K562 (cell line): ENCODE measurements at regions not wholly inside any gene's neighbourhood (a gene's known extent, or its start where the extent isn't known, plus 50 kb on each side); places are given as distances from the start of the nearest gene placed in this dataset.

Source experiments
- ATAC-seq: fragments of 200-7000 bp; cut with Tn5 transposase; 3 replicates; pipeline ENCODE4 v1.9.1; 2020; ENCODE audit warnings: moderate library complexity
- BruUV-seq: library from RNA; stranded (reverse); fragments of 400-500 nt; replicated peaks from 2 replicates; lab custom pipeline; 2021; lab: Mats Ljungman, UMichigan
- CTCF ChIA-PET: fragments of 300-600 bp; formaldehyde crosslinking; extraction: SDS; loops from one replicate; lab custom pipeline; 2021; ENCODE audit warnings: low intra/inter-chr PET ratio; lab: Yijun Ruan, JAX
- POLR2A ChIA-PET: fragments of 300-600, 350-650 bp; sonication (Branson Sonifier 250); formaldehyde crosslinking; extraction: SDS; loops from one replicate; lab custom pipeline; 2021; ENCODE audit warnings: antibody characterized with exemption, inconsistent platforms; lab: Yijun Ruan, JAX
- DNase-seq, 4 experiments: peaks; one replicate each; pipeline versions ENCODE4 v3.0.0 to v3.0.0-alpha.2; 2011 to 2018; ENCODE audit warnings: low spot score in 3 of 4, mixed read lengths in 3 of 4; ENCODE audit errors: extremely low read depth in 1 of 4
- FAIRE-seq: peaks from 2 replicates; lab custom pipeline; 2011; peaks lifted over from hg19 to GRCh38; lab: Jason Lieb, UNC
- H2AFZ ChIP-seq: 2 replicates; pipeline ENCODE4 v1.6.0; 2011; ENCODE audit warnings: low read depth, low read length, control low read depth, inconsistent platforms
- H3K27ac ChIP-seq: fragments of 200-600 bp; 3 replicates; pipeline ENCODE4 v1.8.0; 2011; ENCODE audit warnings: low read depth, mild to moderate bottlenecking, control low read depth, inconsistent platforms, low read length, moderate library complexity, mixed read lengths; ENCODE audit errors: extremely low read depth
- H3K27me3 ChIP-seq, 2 experiments: fragments of 300-600 bp in 1 of 2; 2 replicates in 1 of 2; 3 replicates in 1 of 2; pipeline versions ENCODE4 v1.6.0 to v1.8.0; 2011; ENCODE audit warnings: inconsistent platforms in 2 of 2, low read length in 2 of 2, mild to moderate bottlenecking in 1 of 2, mixed read lengths in 1 of 2, moderate library complexity in 1 of 2; ENCODE audit not compliant: control insufficient read depth in 2 of 2, insufficient read depth in 2 of 2
- H3K36me3 ChIP-seq: fragments of 300-600 bp; 3 replicates; pipeline ENCODE4 v1.8.0; 2011; ENCODE audit warnings: mild to moderate bottlenecking, low read length, inconsistent platforms; ENCODE audit not compliant: control insufficient read depth, insufficient read depth
- H3K4me1 ChIP-seq, 2 experiments: fragments of 200-600 bp in 1 of 2; replicated peaks in 1 of 2; 2 replicates in 1 of 2; 3 replicates in 1 of 2; pipeline versions ENCODE4 v1.5.1 to v1.8.0; 2011; ENCODE audit warnings: inconsistent platforms in 2 of 2, low read length in 2 of 2, mild to moderate bottlenecking in 1 of 2, mixed read lengths in 1 of 2, moderate library complexity in 1 of 2; ENCODE audit not compliant: control insufficient read depth in 2 of 2, insufficient read depth in 2 of 2
- H3K4me2 ChIP-seq: 2 replicates; pipeline ENCODE4 v1.6.1; 2011; ENCODE audit warnings: low read length, control low read depth, inconsistent platforms, mixed read lengths; ENCODE audit not compliant: insufficient read depth
- H3K4me3 ChIP-seq: fragments of 200-600 bp; sonication (generic), shearing (Covaris generic); 2 replicates; pipeline ENCODE4 v1.5.1; 2016; ENCODE audit warnings: control low read depth, inconsistent platforms
- H3K79me2 ChIP-seq: fragments of 200-600 bp; 3 replicates; pipeline ENCODE4 v1.8.0; 2011; ENCODE audit warnings: low read length, inconsistent platforms; ENCODE audit not compliant: control insufficient read depth, insufficient read depth
- H3K9ac ChIP-seq, 2 experiments: 2 replicates each; pipeline versions ENCODE4 v1.6.0 to v1.6.1; 2011; ENCODE audit warnings: low read depth in 2 of 2, low read length in 2 of 2, control low read depth in 1 of 2, inconsistent platforms in 1 of 2, mild to moderate bottlenecking in 1 of 2, mixed read lengths in 1 of 2; ENCODE audit not compliant: insufficient read depth in 1 of 2
- H3K9me1 ChIP-seq: one replicate; pipeline ENCODE4 v1.6.0; 2011; ENCODE audit warnings: inconsistent platforms, mild to moderate bottlenecking, low read length, moderate library complexity; ENCODE audit not compliant: control insufficient read depth, insufficient read depth
- H3K9me3 ChIP-seq: replicated peaks from 2 replicates; pipeline ENCODE4 v1.5.1; 2011; ENCODE audit warnings: low read depth, low read length, inconsistent platforms; ENCODE audit not compliant: control insufficient read depth, insufficient read depth
- H4K20me1 ChIP-seq: replicated peaks from 2 replicates; pipeline ENCODE4 v1.6.1; 2011; ENCODE audit warnings: low read length, inconsistent platforms, mixed read lengths; ENCODE audit not compliant: control insufficient read depth, insufficient read depth
- IFI16 ChIP-seq: fragments of 250-450 bp; sonication (Bioruptor Pico); IDR thresholded peaks from 2 replicates; pipeline ENCODE4 v2.1.2; 2022; ENCODE audit warnings: mild to moderate bottlenecking, inconsistent platforms
- SMARCC2 ChIP-seq: fragments of 450-650 bp; IDR thresholded peaks from 2 replicates; pipeline ENCODE4 v1.6.1; 2017; ENCODE audit warnings: antibody characterized with exemption, moderate library complexity, mild to moderate bottlenecking, low read depth
- ZFP1 ChIP-seq: fragments of 450-650 bp; formaldehyde crosslinking; IDR thresholded peaks from 2 replicates; pipeline ENCODE4 v1.4.0; 2020; ENCODE audit warnings: mild to moderate bottlenecking, mixed read lengths
- WGBS: fragments of 100-300 bp; shearing (Covaris generic); methylation state at CpG from one replicate; pipeline ENCODE4 v1.1.6; 2016; ENCODE audit warnings: low coverage, mixed read lengths; ENCODE audit not compliant: insufficient coverage; ENCODE audit errors: missing lambda C conversion rate; 5-methylcytosine and 5-hydroxymethylcytosine counted together
- in situ Hi-C: fragments of 300-500 bp; cut with MboI; formaldehyde crosslinking; loops from 4 replicates; pipeline ENCODE4 v1.15.0; 2018; ENCODE audit warnings: inconsistent platforms, mixed read lengths
- intact Hi-C: fragments of 100-400 bp; cut with micrococcal nuclease; formaldehyde crosslinking; loops from 2 replicates; pipeline ENCODE4 v1.14.2; 2022
- TF ChIP-seq, protein P1 (sequence below): IDR thresholded peaks from 2 replicates; pipeline ENCODE4 v1.6.1; 2011; ENCODE audit not compliant: insufficient read length; ENCODE audit errors: extremely low read depth

DNA sequence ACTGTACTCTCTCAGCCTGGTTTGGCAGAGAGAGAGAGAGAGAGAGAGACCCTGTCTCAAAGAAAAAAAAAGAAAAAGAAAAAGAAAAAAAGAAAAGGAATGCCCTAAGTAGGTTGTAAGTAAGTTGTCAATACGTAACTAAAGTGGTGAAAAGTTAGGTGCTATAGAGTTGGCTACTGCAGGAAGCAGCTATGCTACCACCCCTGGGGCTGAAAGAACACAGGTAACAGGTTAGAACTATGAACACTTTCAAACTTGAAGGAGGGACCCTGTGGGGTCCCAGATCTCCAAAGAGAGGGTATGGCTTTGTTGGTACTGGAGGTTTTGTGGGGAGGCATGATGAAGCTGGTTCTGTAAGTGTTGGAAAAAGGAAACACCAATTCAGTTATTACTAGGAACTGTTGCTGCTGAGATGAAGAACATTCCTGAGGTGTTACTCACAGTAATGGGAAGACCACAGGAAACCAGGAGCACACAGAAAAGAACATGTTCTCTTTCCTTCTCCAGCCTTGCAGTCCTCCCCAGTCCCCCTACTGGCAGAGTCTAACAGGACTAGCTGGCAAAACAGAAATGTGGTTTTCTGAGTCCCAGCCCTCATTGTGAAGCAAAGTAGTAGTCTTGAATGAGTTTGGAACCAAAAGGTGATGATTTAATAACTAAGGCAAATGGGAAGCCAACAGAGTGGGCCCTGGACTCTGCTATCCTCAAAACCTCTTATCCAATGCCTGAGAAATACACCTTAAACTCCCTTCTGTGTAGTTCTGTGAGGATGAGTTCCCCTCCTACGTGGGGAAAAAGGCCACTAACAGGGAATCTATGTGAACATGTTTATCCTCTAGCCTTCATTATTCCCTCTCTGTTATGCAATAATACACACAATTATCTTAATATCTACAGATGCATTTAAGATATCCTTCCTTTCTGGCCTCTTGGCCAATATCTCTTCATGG lies 427.0 kb upstream of the DDI1 start:
- in situ Hi-C loops (no loop called here), intact Hi-C loops (loop anchor here (10.0 kb wide), 1 partner anchor 575 kb away; no protein-coding TSS in a partner anchor)
- FAIRE-seq: no peak
- H4K20me1 ChIP-seq: no peaks in the 10 kb centered on the region
- H2AFZ ChIP-seq: no peak overlapping the region
- H3K4me2 ChIP-seq: no peak overlapping the region
- no peaks in the 10 kb centered on the region for H3K27me3 ChIP-seq
- WGBS: 0% methylated on average over 2 of the region's 2 CpGs
- H3K9me3 ChIP-seq: no peaks in the 10 kb centered on the region
- no peaks in the 10 kb centered on the region for H3K4me1 ChIP-seq
- H3K4me3 ChIP-seq: no peak overlapping the region
- TF ChIP-seq ZFP1 (CRISPR knock-in tag) (no peak), IFI16 (CRISPR knock-in tag) (no peak), SMARCC2 (no peak)
- TF ChIP-seq, protein P1, sequence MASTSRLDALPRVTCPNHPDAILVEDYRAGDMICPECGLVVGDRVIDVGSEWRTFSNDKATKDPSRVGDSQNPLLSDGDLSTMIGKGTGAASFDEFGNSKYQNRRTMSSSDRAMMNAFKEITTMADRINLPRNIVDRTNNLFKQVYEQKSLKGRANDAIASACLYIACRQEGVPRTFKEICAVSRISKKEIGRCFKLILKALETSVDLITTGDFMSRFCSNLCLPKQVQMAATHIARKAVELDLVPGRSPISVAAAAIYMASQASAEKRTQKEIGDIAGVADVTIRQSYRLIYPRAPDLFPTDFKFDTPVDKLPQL: no peak
- H3K79me2 ChIP-seq: no peaks in the 10 kb centered on the region
- POLR2A ChIA-PET: interaction anchor here (0.8 kb wide), 1 partner anchor 491 kb away, joined by 3 read pairs; no protein-coding TSS in a partner anchor
- no peak overlapping the region for H3K27ac ChIP-seq
- DNase-seq: no peak
- no peak overlapping the region for H3K9ac ChIP-seq
- BruUV-seq: no TSS peak
- H3K9me1 ChIP-seq: no peaks in the 10 kb centered on the region
- no peak for ATAC-seq
- CTCF ChIA-PET: interaction anchor here (0.7 kb wide), 1 partner anchor 13 kb away, joined by 3 read pairs; no protein-coding TSS in a partner anchor
- H3K36me3 ChIP-seq: no peaks in the 10 kb centered on the region
